Subcutaneous abdominal adipose tissue (tissue), 5 donors: ENCODE measurements at regions not wholly inside any gene's neighbourhood (a gene's known extent, or its start where the extent isn't known, plus 50 kb on each side); places are given as distances from the start of the nearest gene placed in this dataset.

Source experiments
- H3K27ac ChIP-seq: one replicate; pipeline ENCODE4 v1.7.0; 2013; ENCODE audit warnings: low read depth, mild to moderate bottlenecking, inconsistent platforms, low read length, moderate library complexity
- H3K27me3 ChIP-seq, 5 donors: one replicate each; pipeline ENCODE4 v1.7.0; 2013; ENCODE audit warnings: low read length in 5 of 5, inconsistent platforms in 1 of 5; ENCODE audit not compliant: control insufficient read depth in 5 of 5, insufficient read depth in 4 of 5
- H3K36me3 ChIP-seq, 5 donors: one replicate each; pipeline ENCODE4 v1.7.0; 2013; ENCODE audit warnings: low read length in 5 of 5; ENCODE audit not compliant: control insufficient read depth in 5 of 5, insufficient read depth in 5 of 5
- H3K4me1 ChIP-seq, 5 donors: one replicate each; pipeline ENCODE4 v1.7.0; 2013; ENCODE audit warnings: low read length in 5 of 5, mild to moderate bottlenecking in 3 of 5, moderate library complexity in 1 of 5; ENCODE audit not compliant: control insufficient read depth in 5 of 5, insufficient read depth in 5 of 5
- H3K4me3 ChIP-seq, 5 donors: one replicate each; pipeline ENCODE4 v1.7.0; 2013; ENCODE audit warnings: low read length in 5 of 5, low read depth in 1 of 5
- H3K9ac ChIP-seq, 5 donors: one replicate each; pipeline ENCODE4 v1.7.0; 2013; ENCODE audit warnings: low read length in 5 of 5, mild to moderate bottlenecking in 4 of 5, moderate library complexity in 3 of 5
- H3K9me3 ChIP-seq, 5 donors: one replicate each; pipeline ENCODE4 v1.7.0; 2013; ENCODE audit warnings: low read length in 5 of 5; ENCODE audit not compliant: control insufficient read depth in 5 of 5
- donor health status: healthy.
- donor health status: healthy.
- donor health status: healthy.
- donor health status: healthy.
- donor health status: healthy.

DNA sequence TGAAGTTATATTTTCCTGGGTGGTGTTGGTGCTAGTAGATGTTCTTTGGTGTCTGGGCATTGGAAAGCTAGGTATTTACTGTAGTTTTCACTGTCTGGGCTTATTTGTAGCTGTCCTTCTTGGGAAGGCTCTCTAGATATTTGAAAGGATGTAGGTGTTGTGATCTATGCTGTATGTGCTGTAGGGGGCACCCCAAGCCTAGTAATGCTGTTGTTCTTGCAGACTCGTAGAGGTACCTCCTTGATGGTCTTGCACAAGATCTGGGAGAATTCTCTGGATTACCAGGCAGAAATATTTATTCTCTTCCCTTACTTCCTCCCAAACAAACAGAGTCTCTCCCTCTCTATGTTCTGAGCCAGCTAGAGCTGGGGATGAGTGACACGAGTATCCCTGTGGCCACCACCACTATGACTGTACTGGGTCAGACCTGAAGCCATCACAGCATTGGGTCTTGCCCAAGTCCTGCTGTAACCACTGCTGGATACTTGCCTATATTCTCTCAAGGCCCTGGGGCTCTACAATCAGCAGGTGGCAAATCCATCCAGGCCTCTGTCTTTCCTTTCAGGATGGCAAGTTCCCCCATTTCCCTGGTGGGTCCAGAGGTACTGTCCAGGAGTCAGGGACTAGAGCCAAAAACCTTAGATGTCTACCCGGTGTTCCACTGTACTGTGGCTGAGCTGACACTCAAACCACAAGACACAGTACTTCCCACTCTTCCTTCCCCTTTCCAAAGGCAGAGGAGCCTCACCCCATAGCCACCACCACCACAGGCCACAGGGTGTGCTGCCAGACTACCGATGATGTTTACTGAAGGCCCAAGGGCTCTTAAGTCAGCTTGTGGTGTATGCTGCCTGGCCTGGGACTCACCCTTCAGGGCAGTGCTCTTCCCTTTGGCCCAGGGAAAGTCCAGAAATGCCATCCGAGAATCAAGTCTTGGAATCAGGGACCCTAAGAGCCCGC lies 195.2 kb upstream of the DPPA4 start:
- no peak overlapping the region for H3K4me3 ChIP-seq
- H3K27me3 ChIP-seq, result no peaks in the 10 kb centered on the region
- peaks cover 0 to 5% (median 0%) of the 10 kb centered on the region in 5 donors for H3K9me3 ChIP-seq
- H3K9ac ChIP-seq, result no peak overlapping the region
- no peaks in the 10 kb centered on the region for H3K4me1 ChIP-seq
- H3K36me3 ChIP-seq, result no peaks in the 10 kb centered on the region
- H3K27ac ChIP-seq, result no peak overlapping the region

DNA sequence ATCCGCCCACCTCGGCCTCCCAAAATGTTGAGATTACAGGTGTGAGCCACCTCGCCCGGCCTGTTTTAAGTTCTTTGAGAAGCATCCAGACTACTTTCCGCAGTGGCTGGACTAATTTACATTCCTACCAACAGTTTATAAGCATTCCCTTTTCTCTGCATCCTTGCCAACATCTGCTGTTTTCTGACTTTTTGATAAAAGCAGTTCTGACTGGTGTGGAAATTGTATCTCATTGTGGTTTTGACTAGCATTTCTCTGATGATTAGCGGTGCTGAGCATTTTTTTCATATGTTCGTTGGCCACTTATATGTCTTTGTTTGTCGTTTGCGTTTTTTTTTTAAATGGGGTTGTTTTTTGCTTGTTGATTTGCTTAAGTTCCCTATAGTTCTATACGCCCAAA lies 208.4 kb upstream of the DPPA4 start:
- no peak overlapping the region for H3K9ac ChIP-seq
- H3K27ac ChIP-seq, result no peak overlapping the region
- no peaks in the 10 kb centered on the region for H3K27me3 ChIP-seq
- H3K9me3 ChIP-seq, result no peaks in the 10 kb centered on the region
- H3K36me3 ChIP-seq, result no peaks in the 10 kb centered on the region
- no peak overlapping the region for H3K4me3 ChIP-seq
- no peaks in the 10 kb centered on the region for H3K4me1 ChIP-seq

DNA sequence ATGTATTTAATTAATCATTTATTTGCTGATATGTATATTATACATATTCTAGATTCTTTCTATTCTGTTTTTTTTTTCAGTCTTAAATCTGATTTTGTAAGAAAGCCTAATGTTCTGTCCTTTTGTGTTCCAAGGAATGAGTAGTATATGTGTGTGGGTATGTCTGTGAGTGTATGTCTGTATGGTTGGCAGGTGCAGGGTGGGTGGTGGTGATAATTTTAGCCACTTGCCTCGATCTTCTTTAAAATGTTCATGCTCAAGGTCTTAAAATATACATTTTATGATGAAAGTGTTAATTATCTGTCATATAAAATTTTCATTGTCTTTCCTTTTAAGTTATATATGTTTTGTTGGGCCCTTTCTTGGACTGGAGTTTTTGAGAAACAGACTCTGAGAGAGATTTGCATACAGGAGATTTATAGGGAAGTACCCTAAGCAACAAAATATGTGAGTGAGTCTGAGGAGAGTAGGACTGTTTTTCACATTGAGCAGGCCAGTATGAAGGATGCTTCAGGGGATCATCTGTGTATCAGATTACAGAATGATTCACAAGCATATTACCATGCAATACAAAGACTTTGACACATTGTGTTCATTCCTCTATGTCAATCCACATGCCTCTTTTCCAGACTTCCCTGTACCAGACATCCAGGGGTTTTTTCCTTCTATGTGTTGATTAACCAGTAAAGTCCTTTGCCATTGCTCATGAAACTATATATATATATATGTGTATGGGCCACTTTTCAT lies 211.0 kb upstream of the DPPA4 start:
- Histone ChIP-seq H3K27ac (no peak overlapping the region), H3K4me1 (no peaks in the 10 kb centered on the region), H3K36me3 (no peaks in the 10 kb centered on the region), H3K4me3 (no peak overlapping the region), H3K27me3 (no peaks in the 10 kb centered on the region), H3K9me3 (no peaks in the 10 kb centered on the region), H3K9ac (no peak overlapping the region)

DNA sequence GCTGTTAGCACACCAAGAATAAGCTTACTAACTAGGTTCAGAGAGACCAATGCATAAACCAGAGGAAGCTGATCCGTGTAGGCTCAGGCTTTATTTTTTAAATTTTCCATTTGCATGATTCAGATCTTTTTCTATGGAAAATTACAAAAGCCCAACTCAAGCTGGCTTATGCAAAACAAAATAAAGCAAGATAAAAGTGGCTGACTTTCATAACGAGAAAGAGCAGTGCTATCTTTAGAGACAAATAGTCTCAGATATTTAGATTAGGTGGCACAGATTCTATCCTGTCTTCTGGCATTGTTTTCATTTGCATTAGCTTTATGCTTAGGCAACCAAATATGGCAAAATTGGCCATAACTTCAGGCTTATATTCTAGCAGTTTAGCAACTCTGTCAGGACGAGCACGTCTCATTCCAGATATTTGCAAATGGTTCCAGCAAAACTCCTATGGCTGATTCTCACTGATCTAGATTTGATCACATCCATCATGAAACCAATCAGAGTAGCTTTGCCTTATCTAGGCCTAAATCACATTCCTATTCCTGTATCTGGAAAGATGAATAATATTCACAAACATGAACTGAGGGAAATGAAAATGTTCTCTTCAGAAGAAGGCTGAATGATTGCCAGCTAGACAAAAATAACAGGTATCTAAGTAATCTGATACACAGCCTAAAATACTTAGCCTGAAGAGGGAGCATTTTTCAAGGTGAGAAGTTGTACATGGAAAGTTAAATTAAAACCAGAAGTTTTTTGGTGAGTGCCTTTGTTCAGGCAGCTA lies 216.4 kb upstream of the DPPA4 start:
- no peak overlapping the region for H3K27ac ChIP-seq
- H3K9me3 ChIP-seq, result peaks cover 0 to 7% (median 0%) of the 10 kb centered on the region in 5 donors
- no peak overlapping the region for H3K4me3 ChIP-seq

DNA sequence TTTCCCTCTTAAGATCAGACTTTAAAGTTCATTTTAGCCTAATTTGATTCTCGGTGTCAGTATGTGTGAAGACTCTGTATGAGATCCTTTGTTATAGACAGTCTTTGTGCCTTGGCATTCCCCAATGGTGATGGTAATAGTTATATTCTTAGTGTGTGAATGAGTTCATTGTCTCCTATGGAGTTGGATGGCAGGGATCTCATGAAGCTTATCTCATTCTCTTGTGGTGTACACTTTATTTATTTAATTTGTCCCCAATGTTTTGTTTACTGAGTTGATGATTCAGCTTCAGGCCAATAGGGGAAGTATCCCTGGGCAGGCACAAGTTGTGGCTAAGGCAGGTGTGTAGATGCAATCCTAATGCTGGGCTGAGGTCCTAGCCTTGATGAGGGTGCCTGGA lies 222.0 kb upstream of the DPPA4 start:
- no peak overlapping the region for H3K27ac ChIP-seq
- peaks cover 0 to 9% (median 5%) of the 10 kb centered on the region in 5 donors for H3K9me3 ChIP-seq
- no peaks in the 10 kb centered on the region for H3K27me3 ChIP-seq
- H3K36me3 ChIP-seq, result no peaks in the 10 kb centered on the region
- no peak overlapping the region for H3K9ac ChIP-seq
- H3K4me1 ChIP-seq, result no peaks in the 10 kb centered on the region
- H3K4me3 ChIP-seq, result no peak overlapping the region

More for the DNA sequence above, 216.4 kb upstream of the DPPA4 start:
- Histone ChIP-seq H3K36me3 (no peaks in the 10 kb centered on the region), H3K9ac (no peak overlapping the region), H3K27me3 (no peaks in the 10 kb centered on the region), H3K4me1 (no peaks in the 10 kb centered on the region)

DNA sequence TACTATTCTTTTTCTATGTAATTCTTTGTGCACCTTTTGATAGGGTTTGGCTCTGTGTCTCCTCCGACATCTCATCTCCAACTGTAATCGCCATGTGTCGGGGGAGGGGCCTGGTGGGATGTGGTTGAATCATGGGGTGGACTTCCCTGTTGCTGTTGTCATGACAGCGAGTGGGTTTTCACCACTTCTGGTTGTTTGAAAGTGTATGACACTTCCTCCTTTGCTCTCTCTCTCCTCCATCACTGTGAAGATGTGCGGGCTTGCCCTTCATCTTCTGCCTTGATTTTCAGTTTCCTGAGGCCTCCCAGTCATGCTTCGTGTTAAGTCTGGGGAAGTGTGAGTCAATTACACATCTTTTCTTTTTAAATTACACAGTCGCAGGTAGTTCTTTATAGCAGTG lies 225.8 kb upstream of the DPPA4 start:
- Histone ChIP-seq H3K27me3 (no peaks in the 10 kb centered on the region), H3K4me1 (no peaks in the 10 kb centered on the region), H3K9me3 (peaks cover 0 to 9% (median 5%) of the 10 kb centered on the region in 5 donors), H3K9ac (no peak overlapping the region), H3K4me3 (no peak overlapping the region), H3K36me3 (no peaks in the 10 kb centered on the region), H3K27ac (no peak overlapping the region)

DNA sequence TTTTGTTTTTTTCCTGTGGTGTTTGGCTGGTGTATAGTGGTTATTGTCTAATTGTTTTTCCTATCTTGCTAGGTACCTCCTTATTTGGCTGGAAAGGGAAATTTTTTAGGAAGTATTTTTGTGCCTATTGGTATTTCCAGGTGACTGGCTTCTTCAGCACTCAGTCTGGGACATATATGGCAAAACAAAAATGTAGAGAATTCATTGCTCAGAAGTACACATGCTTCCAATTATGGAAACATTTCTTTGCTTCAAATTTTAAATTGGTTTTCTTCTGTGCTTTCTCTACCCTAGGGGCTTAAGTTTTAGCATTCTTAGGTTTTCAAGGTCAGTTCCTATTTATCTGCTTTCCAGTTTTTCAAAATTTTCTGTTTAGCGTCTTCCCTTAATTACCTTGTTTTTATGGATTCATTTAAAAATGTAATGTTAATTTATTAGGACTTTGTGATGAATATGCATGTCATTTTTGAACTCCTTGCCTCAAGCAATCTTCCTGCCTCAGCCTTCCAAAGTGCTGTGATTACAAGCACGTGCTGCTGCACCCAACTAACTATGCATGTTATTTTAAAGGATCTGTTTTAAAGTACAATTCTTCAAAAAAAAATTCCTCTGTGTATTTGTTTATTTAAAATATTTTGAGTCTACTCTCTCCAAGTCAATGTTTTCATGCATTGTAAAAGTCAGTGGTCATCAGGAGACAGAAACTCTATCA lies 231.9 kb upstream of the DPPA4 start:
- H3K9ac ChIP-seq, result no peak overlapping the region
- H3K4me3 ChIP-seq, result no peak overlapping the region
- no peaks in the 10 kb centered on the region for H3K36me3 ChIP-seq
- no peak overlapping the region for H3K27ac ChIP-seq
- no peaks in the 10 kb centered on the region for H3K9me3 ChIP-seq
- H3K27me3 ChIP-seq, result no peaks in the 10 kb centered on the region
- no peaks in the 10 kb centered on the region for H3K4me1 ChIP-seq

DNA sequence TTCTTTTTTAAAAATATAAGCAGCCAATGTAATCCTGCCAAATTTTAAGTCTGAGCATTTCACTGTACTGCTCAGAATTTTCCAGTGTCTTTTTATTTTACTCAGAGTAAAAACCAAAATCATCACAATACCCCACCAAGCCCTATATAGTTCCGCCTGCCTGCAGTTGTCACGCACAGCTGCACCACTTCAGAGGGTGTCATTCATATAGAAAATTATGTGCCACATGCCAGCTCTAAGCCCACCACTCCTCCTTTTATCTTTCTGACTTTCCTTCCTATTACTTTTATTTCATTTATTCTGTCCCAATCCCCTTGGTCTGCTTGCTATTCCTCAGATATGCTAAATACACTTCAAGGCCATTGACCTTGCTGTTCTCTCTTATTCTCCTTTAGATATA lies 233.1 kb upstream of the DPPA4 start:
- no peaks in the 10 kb centered on the region for H3K9me3 ChIP-seq
- no peaks in the 10 kb centered on the region for H3K36me3 ChIP-seq
- no peak overlapping the region for H3K4me3 ChIP-seq
- no peak overlapping the region for H3K9ac ChIP-seq
- H3K27ac ChIP-seq, result no peak overlapping the region
- H3K27me3 ChIP-seq, result no peaks in the 10 kb centered on the region
- H3K4me1 ChIP-seq, result no peaks in the 10 kb centered on the region

DNA sequence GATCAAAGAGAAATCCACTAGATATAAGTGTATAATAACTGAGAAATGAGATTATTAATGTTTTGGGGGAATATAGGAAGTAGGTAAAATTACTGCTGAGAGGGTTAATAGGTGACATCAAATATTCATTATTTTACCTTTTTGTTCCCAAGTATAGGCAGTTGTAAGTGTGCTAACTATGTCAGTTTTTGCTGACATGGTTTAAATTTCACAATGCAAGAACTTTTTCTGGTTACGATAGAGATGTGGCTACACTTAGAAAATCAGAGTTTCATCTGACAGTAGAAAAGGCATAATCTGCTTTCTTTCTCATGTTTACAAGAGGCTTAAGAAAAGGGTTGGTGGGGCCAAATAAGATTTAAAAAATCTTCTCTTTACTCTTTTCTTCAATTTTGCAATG lies 235.0 kb upstream of the DPPA4 start:
- Histone ChIP-seq H3K9me3 (no peaks in the 10 kb centered on the region), H3K4me1 (no peaks in the 10 kb centered on the region), H3K27ac (no peak overlapping the region), H3K27me3 (no peaks in the 10 kb centered on the region), H3K9ac (no peak overlapping the region), H3K4me3 (no peak overlapping the region), H3K36me3 (no peaks in the 10 kb centered on the region)
